Fibroblast of the aortic adventitia (primary cell): ENCODE measurements at regions not wholly inside any gene's neighbourhood (a gene's known extent, or its start where the extent isn't known, plus 50 kb on each side); places are given as distances from the start of the nearest gene placed in this dataset.

Source experiments
- DNase-seq: peaks from one replicate; pipeline ENCODE4 v3.0.0-alpha.2; 2010; ENCODE audit warnings: low read depth
- H3K4me3 ChIP-seq: 2 replicates; pipeline ENCODE4 v1.5.1; 2011; ENCODE audit warnings: low read depth, mild to moderate bottlenecking, control low read depth, low read length, moderate library complexity
- CTCF ChIP-seq: IDR thresholded peaks from 2 replicates; pipeline ENCODE4 v1.5.1; 2011; ENCODE audit warnings: mild to moderate bottlenecking, low read length, control low read depth, inconsistent platforms; ENCODE audit not compliant: insufficient read depth

GRCh38 chr5:74127381-74128320 lies 501.7 kb downstream of the ARHGEF28 start:
- peak; percentile 6 for DNase-seq
- peak; percentile 25 for TF ChIP-seq CTCF
- H3K4me3 ChIP-seq, result no peak overlapping the region

DNA sequence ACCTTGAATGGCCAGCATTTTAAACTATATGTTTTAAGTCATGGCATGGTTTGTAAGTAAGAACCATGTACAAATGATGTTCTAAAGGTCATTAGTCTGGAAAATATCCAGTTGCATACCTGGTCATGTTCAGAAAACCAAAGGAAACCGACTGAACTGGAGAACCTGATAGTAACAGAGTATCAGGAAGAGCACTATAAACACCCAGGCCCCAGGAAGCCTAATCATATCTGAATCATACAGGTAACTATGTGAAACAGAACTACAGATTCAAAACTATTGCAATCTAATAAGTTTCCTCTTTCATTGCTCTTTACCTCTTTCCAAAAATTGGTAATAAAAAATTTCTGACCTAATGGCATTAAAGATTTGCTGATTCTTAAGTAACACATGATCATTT lies 500.3 kb downstream of the ARHGEF28 start:
- no peak overlapping the region for H3K4me3 ChIP-seq
- DNase-seq, result no peak
- no peak for TF ChIP-seq CTCF

DNA sequence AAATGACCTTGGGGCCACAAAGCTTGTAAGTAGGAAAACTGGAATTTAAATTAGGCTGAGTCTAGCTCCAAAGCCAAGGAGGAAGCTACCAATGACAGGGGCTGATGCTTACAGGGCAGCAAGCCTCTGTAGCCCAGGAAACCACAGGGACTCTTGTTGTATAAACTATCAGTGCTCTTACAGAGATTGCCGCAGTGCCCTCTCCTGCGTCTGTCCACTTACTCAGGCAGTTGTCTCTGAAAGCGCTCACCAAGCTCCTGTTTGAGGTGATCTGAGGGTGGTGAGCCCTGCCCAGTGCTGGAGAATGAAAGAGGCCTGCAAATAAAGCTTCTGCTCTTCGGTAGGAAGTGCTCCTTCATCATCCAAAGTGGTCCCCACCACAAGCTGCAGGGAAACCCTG lies 498.8 kb downstream of the ARHGEF28 start:
- H3K4me3 ChIP-seq, result no peak overlapping the region
- DNase-seq, result no peak
- no peak for TF ChIP-seq CTCF

DNA sequence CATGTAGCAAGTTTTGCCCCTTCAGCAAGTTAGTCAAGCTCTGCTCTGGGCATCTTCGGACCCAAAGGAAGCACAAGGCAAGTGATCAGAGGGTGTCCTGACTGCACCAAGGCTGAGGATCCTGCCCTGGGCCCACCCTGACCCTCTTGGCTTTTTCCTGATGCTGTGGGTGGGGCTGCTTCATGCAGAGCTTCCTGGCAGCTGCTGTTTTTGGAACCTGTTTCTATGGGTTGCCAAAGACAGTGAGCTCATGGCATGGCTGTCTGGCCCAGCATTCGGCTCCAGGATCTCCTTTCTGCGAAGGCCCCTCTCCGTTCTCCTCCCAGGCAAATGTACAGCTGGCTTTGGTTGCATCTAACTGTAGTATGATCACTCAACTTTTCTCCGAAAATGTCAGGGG lies 497.9 kb downstream of the ARHGEF28 start:
- H3K4me3 ChIP-seq, result no peak overlapping the region
- peak; percentile 20 for DNase-seq
- no peak for TF ChIP-seq CTCF

- DNase-seq, result no peak
- no peak for TF ChIP-seq CTCF
- H3K4me3 ChIP-seq, result no peak overlapping the region
These were observed 497.1 kb downstream of the ARHGEF28 start for GRCh38 chr5:74122979-74123590.

DNA sequence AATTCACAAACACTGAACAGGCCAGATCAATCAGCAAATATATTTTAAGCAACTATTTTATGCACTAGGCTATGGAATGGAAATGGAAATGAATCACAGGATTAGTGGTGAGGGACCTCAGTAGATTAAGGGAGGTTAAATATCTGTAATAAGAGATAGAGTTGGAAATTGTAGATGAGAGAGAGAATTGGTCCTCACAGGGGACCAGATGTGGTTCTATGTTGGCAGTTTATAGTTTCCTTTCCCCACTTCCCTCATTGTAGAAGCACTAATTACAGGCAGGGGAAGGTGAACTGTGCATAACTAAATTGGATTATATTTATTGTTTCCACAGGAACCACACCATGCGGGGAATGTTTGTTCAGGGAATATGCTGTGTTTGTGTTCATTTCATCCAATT lies 496.2 kb downstream of the ARHGEF28 start:
- H3K4me3 ChIP-seq, result no peak overlapping the region
- no peak for DNase-seq
- TF ChIP-seq CTCF, result no peak
